Neural cell (in vitro differentiated cells): ENCODE measurements at regions not wholly inside any gene's neighbourhood (a gene's known extent, or its start where the extent isn't known, plus 50 kb on each side); places are given as distances from the start of the nearest gene placed in this dataset.

Source experiments
- CTCF ChIP-seq: fragments of 450-650 bp; IDR thresholded peaks from 2 replicates; pipeline ENCODE4 v1.5.1; 2014; ENCODE audit warnings: antibody characterized with exemption, mild to moderate bottlenecking, moderate library complexity; ENCODE audit not compliant: poor library complexity, severe bottlenecking
- EP300 ChIP-seq: fragments of 450-650 bp; conservative IDR thresholded peaks from 2 replicates; pipeline ENCODE4 v1.6.1; 2014; ENCODE audit warnings: antibody characterized with exemption, mild to moderate bottlenecking, moderate library complexity; ENCODE audit not compliant: poor library complexity, severe bottlenecking
- EZH2 ChIP-seq: fragments of 200-600, 300-800 bp; shearing (Covaris generic), sonication (generic); IDR thresholded peaks from 2 replicates; pipeline ENCODE4 v1.6.1; 2014; ENCODE audit warnings: antibody characterized with exemption, low read length, borderline replicate concordance, mild to moderate bottlenecking; ENCODE audit not compliant: insufficient read depth, poor library complexity, severe bottlenecking
- MXI1 ChIP-seq: fragments of 450-650 bp; conservative IDR thresholded peaks from 2 replicates; pipeline ENCODE4 v1.6.1; 2014; ENCODE audit warnings: antibody characterized with exemption, mild to moderate bottlenecking; ENCODE audit not compliant: poor library complexity, severe bottlenecking
- POLR2AphosphoS5 ChIP-seq: IDR thresholded peaks from 2 replicates; pipeline ENCODE4 v1.6.1; 2012
- RAD21 ChIP-seq: fragments of 450-650 bp; conservative IDR thresholded peaks from 2 replicates; pipeline ENCODE4 v1.6.1; 2014; ENCODE audit warnings: antibody characterized with exemption, mild to moderate bottlenecking, moderate library complexity
- SMC3 ChIP-seq: fragments of 450-650 bp; conservative IDR thresholded peaks from 2 replicates; pipeline ENCODE4 v1.6.1; 2014; ENCODE audit warnings: antibody characterized with exemption, mild to moderate bottlenecking, moderate library complexity; ENCODE audit not compliant: poor library complexity
- TAF1 ChIP-seq: IDR thresholded peaks from 2 replicates; pipeline ENCODE4 v1.6.1; 2012; ENCODE audit warnings: low read depth
- TF ChIP-seq, protein P1 (sequence below): IDR thresholded peaks from 2 replicates; pipeline ENCODE4 v1.6.1; 2012; ENCODE audit warnings: borderline replicate concordance

- TF ChIP-seq TAF1 (no peak), CTCF (no peak), POLR2AphosphoS5 (no peak), RAD21 (no peak), MXI1 (no peak), EZH2 (no peak), SMC3 (no peak), EP300 (no peak)
- TF ChIP-seq, protein P1, sequence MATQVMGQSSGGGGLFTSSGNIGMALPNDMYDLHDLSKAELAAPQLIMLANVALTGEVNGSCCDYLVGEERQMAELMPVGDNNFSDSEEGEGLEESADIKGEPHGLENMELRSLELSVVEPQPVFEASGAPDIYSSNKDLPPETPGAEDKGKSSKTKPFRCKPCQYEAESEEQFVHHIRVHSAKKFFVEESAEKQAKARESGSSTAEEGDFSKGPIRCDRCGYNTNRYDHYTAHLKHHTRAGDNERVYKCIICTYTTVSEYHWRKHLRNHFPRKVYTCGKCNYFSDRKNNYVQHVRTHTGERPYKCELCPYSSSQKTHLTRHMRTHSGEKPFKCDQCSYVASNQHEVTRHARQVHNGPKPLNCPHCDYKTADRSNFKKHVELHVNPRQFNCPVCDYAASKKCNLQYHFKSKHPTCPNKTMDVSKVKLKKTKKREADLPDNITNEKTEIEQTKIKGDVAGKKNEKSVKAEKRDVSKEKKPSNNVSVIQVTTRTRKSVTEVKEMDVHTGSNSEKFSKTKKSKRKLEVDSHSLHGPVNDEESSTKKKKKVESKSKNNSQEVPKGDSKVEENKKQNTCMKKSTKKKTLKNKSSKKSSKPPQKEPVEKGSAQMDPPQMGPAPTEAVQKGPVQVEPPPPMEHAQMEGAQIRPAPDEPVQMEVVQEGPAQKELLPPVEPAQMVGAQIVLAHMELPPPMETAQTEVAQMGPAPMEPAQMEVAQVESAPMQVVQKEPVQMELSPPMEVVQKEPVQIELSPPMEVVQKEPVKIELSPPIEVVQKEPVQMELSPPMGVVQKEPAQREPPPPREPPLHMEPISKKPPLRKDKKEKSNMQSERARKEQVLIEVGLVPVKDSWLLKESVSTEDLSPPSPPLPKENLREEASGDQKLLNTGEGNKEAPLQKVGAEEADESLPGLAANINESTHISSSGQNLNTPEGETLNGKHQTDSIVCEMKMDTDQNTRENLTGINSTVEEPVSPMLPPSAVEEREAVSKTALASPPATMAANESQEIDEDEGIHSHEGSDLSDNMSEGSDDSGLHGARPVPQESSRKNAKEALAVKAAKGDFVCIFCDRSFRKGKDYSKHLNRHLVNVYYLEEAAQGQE = no peak
Measured at GRCh38 chr14:23785208-23785607, 149.0 kb downstream of the DHRS2 start.
